GM23338 (cell line): ENCODE measurements at regions not wholly inside any gene's neighbourhood (a gene's known extent, or its start where the extent isn't known, plus 50 kb on each side); places are given as distances from the start of the nearest gene placed in this dataset.

Experiments
- ATAC-seq: fragments of 200-7000 bp; cut with Tn5 transposase; 3 replicates; pipeline ENCODE4 v1.9.1; 2020
- DNase-seq: peaks from one replicate; pipeline ENCODE4 v3.0.0-alpha.2; 2015; ENCODE audit warnings: low spot score
- H2AFZ ChIP-seq: fragments of 200-600 bp; sonication (generic); 2 replicates; pipeline ENCODE4 v1.8.0; 2016; ENCODE audit warnings: antibody characterized with exemption, mild to moderate bottlenecking, moderate library complexity
- H3F3A ChIP-seq: fragments of 200-600 bp; sonication (generic); replicated peaks from 2 replicates; pipeline ENCODE4 v1.8.0; 2017; ENCODE audit warnings: antibody characterized with exemption, mixed run types, low read depth
- H3K27ac ChIP-seq: fragments of 200-600 bp; sonication (generic); 2 replicates; pipeline ENCODE4 v1.6.1; 2016; ENCODE audit warnings: low read depth
- H3K27me3 ChIP-seq: fragments of 200-600 bp; sonication (generic); 2 replicates; pipeline ENCODE4 v1.8.0; 2016; ENCODE audit warnings: mild to moderate bottlenecking, mixed run types, moderate library complexity; ENCODE audit not compliant: insufficient read depth
- H3K36me3 ChIP-seq: fragments of 200-600 bp; sonication (generic); 2 replicates; pipeline ENCODE4 v1.8.0; 2016; ENCODE audit warnings: mild to moderate bottlenecking; ENCODE audit not compliant: insufficient read depth
- H3K4me1 ChIP-seq: fragments of 200-600 bp; sonication (generic); 2 replicates; pipeline ENCODE4 v1.8.0; 2016; ENCODE audit warnings: mild to moderate bottlenecking, moderate library complexity; ENCODE audit not compliant: insufficient read depth
- H3K4me2 ChIP-seq: fragments of 200-600 bp; sonication (generic); 2 replicates; pipeline ENCODE4 v1.7.1; 2017; ENCODE audit warnings: mixed run types
- H3K4me3 ChIP-seq: fragments of 200-600 bp; sonication (generic); 2 replicates; pipeline ENCODE4 v1.6.1; 2016; ENCODE audit warnings: mixed run types
- H3K79me2 ChIP-seq: fragments of 200-600 bp; sonication (generic); replicated peaks from 2 replicates; pipeline ENCODE4 v1.8.0; 2017; ENCODE audit warnings: mild to moderate bottlenecking; ENCODE audit not compliant: insufficient read depth
- H3K9me2 ChIP-seq: fragments of 200-600 bp; sonication (generic); 2 replicates; pipeline ENCODE4 v1.8.0; 2017; ENCODE audit not compliant: insufficient read depth
- H4K20me1 ChIP-seq: fragments of 200-600 bp; sonication (generic); replicated peaks from 2 replicates; pipeline ENCODE4 v1.8.0; 2017; ENCODE audit warnings: mild to moderate bottlenecking; ENCODE audit not compliant: insufficient read depth
- H3K27ac Mint-ChIP-seq: 2 replicates; pipeline ENCODE4 v1.8.0; 2020; ENCODE audit warnings: inconsistent platforms, mild to moderate bottlenecking, moderate library complexity, mixed read lengths
- H3K27me3 Mint-ChIP-seq: 3 replicates; pipeline ENCODE4 v1.8.0; 2022; ENCODE audit warnings: low read depth, mild to moderate bottlenecking, moderate library complexity, mixed read lengths, inconsistent platforms; ENCODE audit not compliant: insufficient read depth, poor library complexity
- H3K36me3 Mint-ChIP-seq: 3 replicates; pipeline ENCODE4 v1.8.0; 2021; ENCODE audit warnings: low read depth, mild to moderate bottlenecking, inconsistent platforms, moderate library complexity, mixed read lengths
- H3K4me1 Mint-ChIP-seq: 3 replicates; pipeline ENCODE4 v1.8.0; 2020; ENCODE audit warnings: mild to moderate bottlenecking, inconsistent platforms, mixed read lengths
- H3K4me3 Mint-ChIP-seq: 3 replicates; pipeline ENCODE4 v1.8.0; 2021; ENCODE audit warnings: moderate library complexity, mild to moderate bottlenecking, inconsistent platforms, mixed read lengths
- H3K9me3 Mint-ChIP-seq: 3 replicates; pipeline ENCODE4 v1.8.0; 2020; ENCODE audit warnings: moderate library complexity, mild to moderate bottlenecking, inconsistent platforms, mixed read lengths
- CREB1 ChIP-seq: fragments of 250-450 bp; sonication (Bioruptor Pico); IDR thresholded peaks from 2 replicates; pipeline ENCODE4 v1.5.0; 2020; ENCODE audit warnings: low read depth, mild to moderate bottlenecking, moderate library complexity
- ETS1 ChIP-seq: IDR thresholded peaks from 2 replicates; pipeline ENCODE4 v1.6.1; 2016; ENCODE audit warnings: antibody characterized with exemption
- EZH2 ChIP-seq: fragments of 200-600 bp; sonication (generic); IDR thresholded peaks from one replicate; pipeline ENCODE4 v1.8.0; 2017; ENCODE audit warnings: antibody characterized with exemption, mild to moderate bottlenecking, low read depth; ENCODE audit not compliant: unreplicated experiment
- EZH2phosphoT487 ChIP-seq: fragments of 200-600 bp; sonication (generic); IDR thresholded peaks from one replicate; pipeline ENCODE4 v1.8.1; 2018; ENCODE audit warnings: antibody characterized with exemption; ENCODE audit not compliant: unreplicated experiment
- JUNB ChIP-seq: IDR thresholded peaks from one replicate; pipeline ENCODE4 v1.6.1; 2016; ENCODE audit warnings: antibody characterized with exemption; ENCODE audit not compliant: unreplicated experiment
- NANOG ChIP-seq: IDR thresholded peaks from 2 replicates; pipeline ENCODE4 v1.6.1; 2016; ENCODE audit warnings: antibody characterized with exemption, borderline replicate concordance
- POLR2AphosphoS5 ChIP-seq: IDR thresholded peaks from 2 replicates; pipeline ENCODE4 v1.6.1; 2016; ENCODE audit warnings: antibody characterized with exemption, low read depth
- STAT1 ChIP-seq: IDR thresholded peaks from one replicate; pipeline ENCODE4 v1.6.1; 2016; ENCODE audit warnings: antibody characterized with exemption; ENCODE audit not compliant: unreplicated experiment
- ZNF114 ChIP-seq: fragments of 250-450 bp; sonication (Bioruptor Pico); IDR thresholded peaks from 2 replicates; pipeline ENCODE4 v1.5.0; 2020; ENCODE audit warnings: mild to moderate bottlenecking, moderate library complexity
- ZNF331 ChIP-seq: fragments of 250-450 bp; sonication (Bioruptor Pico); IDR thresholded peaks from 2 replicates; pipeline ENCODE4 v1.5.0; 2020; ENCODE audit warnings: low read depth, mild to moderate bottlenecking, moderate library complexity
- TF ChIP-seq, protein P1 (sequence below): IDR thresholded peaks from one replicate; pipeline ENCODE4 v1.6.1; 2018; ENCODE audit warnings: antibody characterized with exemption; ENCODE audit not compliant: unreplicated experiment
- TF ChIP-seq, protein P2 (sequence below): fragments of 250-450 bp; sonication (Bioruptor Pico); IDR thresholded peaks from 2 replicates; pipeline ENCODE4 v1.5.0; 2020; ENCODE audit warnings: mild to moderate bottlenecking, moderate library complexity
- TF ChIP-seq, protein P3 (sequence below), 2 experiments: fragments of 200-600 bp in 1 of 2; sonication (generic) in 1 of 2; conservative IDR thresholded peaks; 2 replicates each; pipeline versions ENCODE4 v1.5.1 to v1.6.1; 2016 to 2017; ENCODE audit warnings: antibody characterized with exemption in 2 of 2, low read depth in 2 of 2, mild to moderate bottlenecking in 2 of 2, moderate library complexity in 1 of 2

GRCh38 chr9:97773723-97774122 lies 76.6 kb upstream of the XPA start:
- Histone ChIP-seq H4K20me1 (no peaks in the 10 kb centered on the region), H3K27me3 (no peaks in the 10 kb centered on the region), H3F3A (no peaks in the 10 kb centered on the region), H3K36me3 (no peaks in the 10 kb centered on the region), H3K4me1 (no peaks in the 10 kb centered on the region), H2AFZ (no peak overlapping the region), H3K27ac (no peak overlapping the region), H3K9me2 (no peaks in the 10 kb centered on the region; the same call in 1 of the 2 replicates), H3K79me2 (no peaks in the 10 kb centered on the region), H3K4me2 (no peak overlapping the region), H3K4me3 (no peak overlapping the region)
- H3K27me3 Mint-ChIP-seq, result peaks cover 5% of the 10 kb centered on the region
- peaks cover 6% of the 10 kb centered on the region; the same call in 2 of the 3 replicates for H3K36me3 Mint-ChIP-seq
- no peak overlapping the region for H3K4me3 Mint-ChIP-seq
- peaks cover 15% of the 10 kb centered on the region for H3K9me3 Mint-ChIP-seq
- H3K4me1 Mint-ChIP-seq, result peaks cover 21% of the 10 kb centered on the region
- no peak for TF ChIP-seq POLR2AphosphoS5
- TF ChIP-seq EZH2phosphoT487, result no peak
- TF ChIP-seq, protein P1, sequence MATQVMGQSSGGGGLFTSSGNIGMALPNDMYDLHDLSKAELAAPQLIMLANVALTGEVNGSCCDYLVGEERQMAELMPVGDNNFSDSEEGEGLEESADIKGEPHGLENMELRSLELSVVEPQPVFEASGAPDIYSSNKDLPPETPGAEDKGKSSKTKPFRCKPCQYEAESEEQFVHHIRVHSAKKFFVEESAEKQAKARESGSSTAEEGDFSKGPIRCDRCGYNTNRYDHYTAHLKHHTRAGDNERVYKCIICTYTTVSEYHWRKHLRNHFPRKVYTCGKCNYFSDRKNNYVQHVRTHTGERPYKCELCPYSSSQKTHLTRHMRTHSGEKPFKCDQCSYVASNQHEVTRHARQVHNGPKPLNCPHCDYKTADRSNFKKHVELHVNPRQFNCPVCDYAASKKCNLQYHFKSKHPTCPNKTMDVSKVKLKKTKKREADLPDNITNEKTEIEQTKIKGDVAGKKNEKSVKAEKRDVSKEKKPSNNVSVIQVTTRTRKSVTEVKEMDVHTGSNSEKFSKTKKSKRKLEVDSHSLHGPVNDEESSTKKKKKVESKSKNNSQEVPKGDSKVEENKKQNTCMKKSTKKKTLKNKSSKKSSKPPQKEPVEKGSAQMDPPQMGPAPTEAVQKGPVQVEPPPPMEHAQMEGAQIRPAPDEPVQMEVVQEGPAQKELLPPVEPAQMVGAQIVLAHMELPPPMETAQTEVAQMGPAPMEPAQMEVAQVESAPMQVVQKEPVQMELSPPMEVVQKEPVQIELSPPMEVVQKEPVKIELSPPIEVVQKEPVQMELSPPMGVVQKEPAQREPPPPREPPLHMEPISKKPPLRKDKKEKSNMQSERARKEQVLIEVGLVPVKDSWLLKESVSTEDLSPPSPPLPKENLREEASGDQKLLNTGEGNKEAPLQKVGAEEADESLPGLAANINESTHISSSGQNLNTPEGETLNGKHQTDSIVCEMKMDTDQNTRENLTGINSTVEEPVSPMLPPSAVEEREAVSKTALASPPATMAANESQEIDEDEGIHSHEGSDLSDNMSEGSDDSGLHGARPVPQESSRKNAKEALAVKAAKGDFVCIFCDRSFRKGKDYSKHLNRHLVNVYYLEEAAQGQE, result no peak
- TF ChIP-seq CREB1 (CRISPR knock-in tag), result no peak
- no peak for TF ChIP-seq ETS1
- no peak for TF ChIP-seq EZH2
- no peak for TF ChIP-seq STAT1
- no peak for TF ChIP-seq ZNF114 (CRISPR knock-in tag)
- TF ChIP-seq, protein P2, sequence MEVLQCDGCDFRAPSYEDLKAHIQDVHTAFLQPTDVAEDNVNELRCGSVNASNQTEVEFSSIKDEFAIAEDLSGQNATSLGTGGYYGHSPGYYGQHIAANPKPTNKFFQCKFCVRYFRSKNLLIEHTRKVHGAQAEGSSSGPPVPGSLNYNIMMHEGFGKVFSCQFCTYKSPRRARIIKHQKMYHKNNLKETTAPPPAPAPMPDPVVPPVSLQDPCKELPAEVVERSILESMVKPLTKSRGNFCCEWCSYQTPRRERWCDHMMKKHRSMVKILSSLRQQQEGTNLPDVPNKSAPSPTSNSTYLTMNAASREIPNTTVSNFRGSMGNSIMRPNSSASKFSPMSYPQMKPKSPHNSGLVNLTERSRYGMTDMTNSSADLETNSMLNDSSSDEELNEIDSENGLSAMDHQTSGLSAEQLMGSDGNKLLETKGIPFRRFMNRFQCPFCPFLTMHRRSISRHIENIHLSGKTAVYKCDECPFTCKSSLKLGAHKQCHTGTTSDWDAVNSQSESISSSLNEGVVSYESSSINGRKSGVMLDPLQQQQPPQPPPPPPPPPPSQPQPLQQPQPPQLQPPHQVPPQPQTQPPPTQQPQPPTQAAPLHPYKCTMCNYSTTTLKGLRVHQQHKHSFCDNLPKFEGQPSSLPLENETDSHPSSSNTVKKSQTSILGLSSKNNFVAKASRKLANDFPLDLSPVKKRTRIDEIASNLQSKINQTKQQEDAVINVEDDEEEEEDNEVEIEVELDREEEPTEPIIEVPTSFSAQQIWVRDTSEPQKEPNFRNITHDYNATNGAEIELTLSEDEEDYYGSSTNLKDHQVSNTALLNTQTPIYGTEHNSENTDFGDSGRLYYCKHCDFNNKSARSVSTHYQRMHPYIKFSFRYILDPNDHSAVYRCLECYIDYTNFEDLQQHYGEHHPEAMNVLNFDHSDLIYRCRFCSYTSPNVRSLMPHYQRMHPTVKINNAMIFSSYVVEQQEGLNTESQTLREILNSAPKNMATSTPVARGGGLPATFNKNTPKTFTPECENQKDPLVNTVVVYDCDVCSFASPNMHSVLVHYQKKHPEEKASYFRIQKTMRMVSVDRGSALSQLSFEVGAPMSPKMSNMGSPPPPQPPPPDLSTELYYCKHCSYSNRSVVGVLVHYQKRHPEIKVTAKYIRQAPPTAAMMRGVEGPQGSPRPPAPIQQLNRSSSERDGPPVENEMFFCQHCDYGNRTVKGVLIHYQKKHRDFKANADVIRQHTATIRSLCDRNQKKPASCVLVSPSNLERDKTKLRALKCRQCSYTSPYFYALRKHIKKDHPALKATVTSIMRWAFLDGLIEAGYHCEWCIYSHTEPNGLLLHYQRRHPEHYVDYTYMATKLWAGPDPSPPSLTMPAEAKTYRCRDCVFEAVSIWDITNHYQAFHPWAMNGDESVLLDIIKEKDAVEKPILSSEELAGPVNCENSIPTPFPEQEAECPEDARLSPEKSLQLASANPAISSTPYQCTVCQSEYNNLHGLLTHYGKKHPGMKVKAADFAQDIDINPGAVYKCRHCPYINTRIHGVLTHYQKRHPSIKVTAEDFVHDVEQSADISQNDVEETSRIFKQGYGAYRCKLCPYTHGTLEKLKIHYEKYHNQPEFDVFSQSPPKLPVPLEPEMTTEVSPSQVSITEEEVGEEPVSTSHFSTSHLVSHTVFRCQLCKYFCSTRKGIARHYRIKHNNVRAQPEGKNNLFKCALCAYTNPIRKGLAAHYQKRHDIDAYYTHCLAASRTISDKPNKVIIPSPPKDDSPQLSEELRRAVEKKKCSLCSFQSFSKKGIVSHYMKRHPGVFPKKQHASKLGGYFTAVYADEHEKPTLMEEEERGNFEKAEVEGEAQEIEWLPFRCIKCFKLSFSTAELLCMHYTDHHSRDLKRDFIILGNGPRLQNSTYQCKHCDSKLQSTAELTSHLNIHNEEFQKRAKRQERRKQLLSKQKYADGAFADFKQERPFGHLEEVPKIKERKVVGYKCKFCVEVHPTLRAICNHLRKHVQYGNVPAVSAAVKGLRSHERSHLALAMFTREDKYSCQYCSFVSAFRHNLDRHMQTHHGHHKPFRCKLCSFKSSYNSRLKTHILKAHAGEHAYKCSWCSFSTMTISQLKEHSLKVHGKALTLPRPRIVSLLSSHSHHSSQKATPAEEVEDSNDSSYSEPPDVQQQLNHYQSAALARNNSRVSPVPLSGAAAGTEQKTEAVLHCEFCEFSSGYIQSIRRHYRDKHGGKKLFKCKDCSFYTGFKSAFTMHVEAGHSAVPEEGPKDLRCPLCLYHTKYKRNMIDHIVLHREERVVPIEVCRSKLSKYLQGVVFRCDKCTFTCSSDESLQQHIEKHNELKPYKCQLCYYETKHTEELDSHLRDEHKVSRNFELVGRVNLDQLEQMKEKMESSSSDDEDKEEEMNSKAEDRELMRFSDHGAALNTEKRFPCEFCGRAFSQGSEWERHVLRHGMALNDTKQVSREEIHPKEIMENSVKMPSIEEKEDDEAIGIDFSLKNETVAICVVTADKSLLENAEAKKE, result no peak
- TF ChIP-seq JUNB, result no peak
- no peak for TF ChIP-seq NANOG
- TF ChIP-seq, protein P3, sequence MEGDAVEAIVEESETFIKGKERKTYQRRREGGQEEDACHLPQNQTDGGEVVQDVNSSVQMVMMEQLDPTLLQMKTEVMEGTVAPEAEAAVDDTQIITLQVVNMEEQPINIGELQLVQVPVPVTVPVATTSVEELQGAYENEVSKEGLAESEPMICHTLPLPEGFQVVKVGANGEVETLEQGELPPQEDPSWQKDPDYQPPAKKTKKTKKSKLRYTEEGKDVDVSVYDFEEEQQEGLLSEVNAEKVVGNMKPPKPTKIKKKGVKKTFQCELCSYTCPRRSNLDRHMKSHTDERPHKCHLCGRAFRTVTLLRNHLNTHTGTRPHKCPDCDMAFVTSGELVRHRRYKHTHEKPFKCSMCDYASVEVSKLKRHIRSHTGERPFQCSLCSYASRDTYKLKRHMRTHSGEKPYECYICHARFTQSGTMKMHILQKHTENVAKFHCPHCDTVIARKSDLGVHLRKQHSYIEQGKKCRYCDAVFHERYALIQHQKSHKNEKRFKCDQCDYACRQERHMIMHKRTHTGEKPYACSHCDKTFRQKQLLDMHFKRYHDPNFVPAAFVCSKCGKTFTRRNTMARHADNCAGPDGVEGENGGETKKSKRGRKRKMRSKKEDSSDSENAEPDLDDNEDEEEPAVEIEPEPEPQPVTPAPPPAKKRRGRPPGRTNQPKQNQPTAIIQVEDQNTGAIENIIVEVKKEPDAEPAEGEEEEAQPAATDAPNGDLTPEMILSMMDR (conservative IDR thresholded peaks at IDR 0.05; ENCODE audit: low read depth in 2 of 2), result no peak
- no peak for TF ChIP-seq ZNF331
- H3K27ac Mint-ChIP-seq, result no peak overlapping the region
- DNase-seq (no peak), ATAC-seq (no peak)
